ENCODE measurements at regions not wholly inside any gene's neighbourhood (a gene's known extent, or its start where the extent isn't known, plus 50 kb on each side); places are given as distances from the start of the nearest gene placed in this dataset.

DNA sequence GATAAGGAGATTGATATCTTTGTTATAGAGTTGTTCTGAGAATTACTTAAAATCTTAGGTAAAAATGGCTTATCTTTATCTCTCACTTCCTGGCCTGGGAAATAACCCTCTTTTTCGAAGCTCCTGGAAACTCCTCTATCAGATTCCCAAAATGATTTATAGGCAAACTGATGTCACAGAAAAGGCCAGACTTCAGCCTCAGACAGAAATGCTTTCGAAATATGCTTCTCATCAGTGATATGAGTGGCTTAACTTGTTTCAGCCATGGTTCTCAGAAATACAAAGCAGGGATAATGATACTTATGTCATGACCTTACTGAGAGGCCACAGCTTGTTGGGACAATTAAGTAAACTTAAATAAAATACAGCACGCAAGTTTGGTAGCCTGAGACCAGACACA is 85.3 kb upstream of the HS3ST1 start:
- TF ChIP-seq, protein P1, sequence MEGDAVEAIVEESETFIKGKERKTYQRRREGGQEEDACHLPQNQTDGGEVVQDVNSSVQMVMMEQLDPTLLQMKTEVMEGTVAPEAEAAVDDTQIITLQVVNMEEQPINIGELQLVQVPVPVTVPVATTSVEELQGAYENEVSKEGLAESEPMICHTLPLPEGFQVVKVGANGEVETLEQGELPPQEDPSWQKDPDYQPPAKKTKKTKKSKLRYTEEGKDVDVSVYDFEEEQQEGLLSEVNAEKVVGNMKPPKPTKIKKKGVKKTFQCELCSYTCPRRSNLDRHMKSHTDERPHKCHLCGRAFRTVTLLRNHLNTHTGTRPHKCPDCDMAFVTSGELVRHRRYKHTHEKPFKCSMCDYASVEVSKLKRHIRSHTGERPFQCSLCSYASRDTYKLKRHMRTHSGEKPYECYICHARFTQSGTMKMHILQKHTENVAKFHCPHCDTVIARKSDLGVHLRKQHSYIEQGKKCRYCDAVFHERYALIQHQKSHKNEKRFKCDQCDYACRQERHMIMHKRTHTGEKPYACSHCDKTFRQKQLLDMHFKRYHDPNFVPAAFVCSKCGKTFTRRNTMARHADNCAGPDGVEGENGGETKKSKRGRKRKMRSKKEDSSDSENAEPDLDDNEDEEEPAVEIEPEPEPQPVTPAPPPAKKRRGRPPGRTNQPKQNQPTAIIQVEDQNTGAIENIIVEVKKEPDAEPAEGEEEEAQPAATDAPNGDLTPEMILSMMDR (IDR thresholded peaks at IDR 0.05), result no peak
- TF ChIP-seq POLR2A (IDR thresholded peaks at IDR 0.05), result no peak
- no peak for TF ChIP-seq POLR2AphosphoS5 (IDR thresholded peaks at IDR 0.05)

Data from sigmoid colon (tissue), 4 donors.